ENCODE measurements at regions not wholly inside any gene's neighbourhood (a gene's known extent, or its start where the extent isn't known, plus 50 kb on each side); places are given as distances from the start of the nearest gene placed in this dataset.

GRCh38 chr13:109650861-109651260 is 135.5 kb downstream of the IRS2 start:
- Histone ChIP-seq H3K27ac (no peak overlapping the region), H3K4me1 (no peaks in the 10 kb centered on the region), H3K36me3 (ENCODE audit: low read depth, missing control alignments) (no peaks in the 10 kb centered on the region), H3K4me3 (no peak overlapping the region), H3K9me3 (no peaks in the 10 kb centered on the region), H3K27me3 (no peaks in the 10 kb centered on the region)
- DNase-seq: no peak
- WGBS, 2 donors: 90 to 92% methylated on average over 3 of the region's 3 CpGs
- TF ChIP-seq CTCF (IDR thresholded peaks at IDR 0.05) (no peak), POLR2A (IDR thresholded peaks at IDR 0.05) (no peak)
- intact Hi-C loops (cut with DNase I; ENCODE audit: low total_unique reads): no loop called here

DNA sequence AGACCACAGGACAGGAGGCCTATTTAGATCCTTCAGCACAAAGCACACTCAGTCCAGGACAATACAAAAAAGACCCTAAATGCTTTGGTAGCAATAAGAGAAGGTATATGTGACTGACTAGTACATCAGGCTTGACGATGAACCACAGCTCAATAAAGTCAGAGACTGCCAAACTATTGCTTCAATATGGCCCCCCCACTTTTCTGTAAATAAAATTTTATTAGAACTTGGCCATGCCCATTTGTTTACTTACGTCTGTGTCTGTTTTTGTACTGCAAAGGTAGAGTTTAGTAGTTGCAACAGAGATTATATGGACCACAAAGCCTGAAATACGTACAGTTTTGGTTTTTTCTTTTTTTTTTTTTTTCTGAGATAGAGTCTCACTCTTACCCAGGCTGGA is 136.7 kb downstream of the IRS2 start:
- DNase-seq: no peak
- H3K36me3 ChIP-seq (ENCODE audit: low read depth, missing control alignments): no peaks in the 10 kb centered on the region
- TF ChIP-seq POLR2A (IDR thresholded peaks at IDR 0.05) (no peak), CTCF (IDR thresholded peaks at IDR 0.05) (no peak)
- no peaks in the 10 kb centered on the region for H3K4me1 ChIP-seq
- WGBS, 2 donors: 88 to 91% methylated on average over 3 of the region's 3 CpGs
- H3K9me3 ChIP-seq: no peaks in the 10 kb centered on the region
- intact Hi-C loops (cut with DNase I; ENCODE audit: low total_unique reads): no loop called here
- no peak overlapping the region for H3K27ac ChIP-seq
- H3K4me3 ChIP-seq: no peak overlapping the region
- no peaks in the 10 kb centered on the region for H3K27me3 ChIP-seq

DNA sequence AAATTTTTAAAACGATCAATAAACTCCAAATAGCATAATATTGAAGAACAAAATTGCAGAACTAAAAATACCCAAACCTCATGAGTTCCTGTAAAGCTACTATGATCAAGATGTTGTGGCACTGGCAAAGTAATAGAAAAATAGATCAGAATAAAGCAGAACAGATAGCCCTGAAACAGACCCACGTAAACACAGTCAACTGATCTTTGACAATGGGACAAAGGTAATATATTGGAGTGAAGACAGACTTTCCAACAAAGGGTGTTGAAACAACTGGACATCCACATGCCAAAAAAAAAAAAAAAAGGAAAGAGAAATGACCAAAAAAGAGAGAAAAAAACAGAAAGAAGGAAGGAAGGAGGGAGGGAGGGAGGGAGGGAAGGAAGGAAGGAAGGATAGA is 138.7 kb downstream of the IRS2 start:
- WGBS, 2 donors: 90 to 95% methylated on average over 2 of the region's 2 CpGs
- Histone ChIP-seq H3K27me3 (no peaks in the 10 kb centered on the region), H3K9me3 (no peaks in the 10 kb centered on the region), H3K4me1 (no peaks in the 10 kb centered on the region), H3K36me3 (ENCODE audit: low read depth, missing control alignments) (no peaks in the 10 kb centered on the region), H3K4me3 (no peak overlapping the region), H3K27ac (no peak overlapping the region)
- intact Hi-C loops (cut with DNase I; ENCODE audit: low total_unique reads): no loop called here
- TF ChIP-seq POLR2A (IDR thresholded peaks at IDR 0.05) (no peak), CTCF (IDR thresholded peaks at IDR 0.05) (no peak)
- DNase-seq: no peak

- Histone ChIP-seq H3K27me3 (no peaks in the 10 kb centered on the region), H3K4me1 (no peaks in the 10 kb centered on the region), H3K9me3 (no peaks in the 10 kb centered on the region), H3K36me3 (ENCODE audit: low read depth, missing control alignments) (no peaks in the 10 kb centered on the region), H3K4me3 (no peak overlapping the region), H3K27ac (no peak overlapping the region)
- WGBS, 2 donors: 91 to 93% methylated on average over 5 of the region's 5 CpGs
- intact Hi-C loops (cut with DNase I; ENCODE audit: low total_unique reads): no loop called here
- DNase-seq: no peak
- TF ChIP-seq CTCF (IDR thresholded peaks at IDR 0.05): no peak
- TF ChIP-seq POLR2A (IDR thresholded peaks at IDR 0.05): no peak
Observed at GRCh38 chr13:109647053-109647452, 139.3 kb downstream of the IRS2 start.

DNA sequence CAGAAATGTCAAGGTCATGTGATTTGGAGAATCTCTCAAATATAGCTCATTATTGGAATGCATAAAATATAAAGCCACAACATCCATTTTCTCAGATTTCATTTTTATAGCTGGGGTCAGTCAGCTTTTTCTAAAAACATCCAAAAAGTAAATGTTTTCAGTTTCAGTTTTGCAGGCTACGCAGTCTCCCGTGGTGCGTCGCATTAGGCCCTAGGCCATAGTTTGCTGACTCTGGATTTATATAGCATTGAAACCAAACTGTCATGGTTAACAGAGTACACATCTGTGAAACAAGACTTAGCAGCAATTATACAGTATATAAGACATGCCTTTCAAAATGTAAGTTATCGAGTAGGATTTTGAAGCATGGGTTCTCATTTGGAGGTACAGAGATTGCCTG is 140.0 kb downstream of the IRS2 start:
- 75 to 76% methylated on average over 5 of the region's 5 CpGs for whole genome bisulfite sequencing, 2 donors
- TF ChIP-seq POLR2A (IDR thresholded peaks at IDR 0.05) (no peak), CTCF (IDR thresholded peaks at IDR 0.05) (no peak)

More for the DNA sequence above, 140.0 kb downstream of the IRS2 start:
- no peaks in the 10 kb centered on the region for H3K27me3 ChIP-seq
- DNase-seq: no peak
- intact Hi-C loops (cut with DNase I; ENCODE audit: low total_unique reads): no loop called here
- H3K4me3 ChIP-seq: no peak overlapping the region
- no peaks in the 10 kb centered on the region for H3K36me3 ChIP-seq (ENCODE audit: low read depth, missing control alignments)
- H3K4me1 ChIP-seq: no peaks in the 10 kb centered on the region
- no peaks in the 10 kb centered on the region for H3K9me3 ChIP-seq
- H3K27ac ChIP-seq: no peak overlapping the region
